HG03558 (cell line): ENCODE measurements at regions not wholly inside any gene's neighbourhood (a gene's known extent, or its start where the extent isn't known, plus 50 kb on each side); places are given as distances from the start of the nearest gene placed in this dataset.
"Not testable (repeated sequence)": the region's sequence is repeated elsewhere in the genome, so short reads cannot be mapped to it uniquely, and the experiment has no call there.

Experiments used
- ATAC-seq: cut with Tn5 transposase; IDR thresholded peaks from one replicate; pipeline ENCODE4 v1.9.1; 2021; ENCODE audit warnings: moderate number of reproducible peaks; ENCODE audit not compliant: unreplicated experiment; ENCODE audit errors: extremely low read depth

DNA sequence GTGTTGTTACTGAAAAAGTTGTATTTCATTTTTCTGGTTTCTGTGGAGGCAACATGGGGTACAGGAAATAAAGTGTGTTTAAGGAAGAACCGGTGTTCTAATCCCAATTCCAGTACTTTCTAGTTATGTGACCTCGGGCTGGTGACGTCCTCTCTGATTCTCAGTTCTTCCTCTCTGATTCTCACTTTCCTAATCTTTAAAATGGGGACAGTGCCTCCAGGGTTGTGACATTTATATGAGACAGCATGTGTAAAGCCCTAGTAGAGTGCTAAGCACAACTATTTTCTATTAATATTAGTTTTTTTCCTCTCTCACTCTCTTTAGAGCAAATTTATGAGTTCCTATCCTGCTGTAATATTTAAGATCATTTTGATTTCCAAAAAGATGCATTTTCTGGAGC lies 50.9 kb upstream of the PTPDC1 start:
- no peak for ATAC-seq

DNA sequence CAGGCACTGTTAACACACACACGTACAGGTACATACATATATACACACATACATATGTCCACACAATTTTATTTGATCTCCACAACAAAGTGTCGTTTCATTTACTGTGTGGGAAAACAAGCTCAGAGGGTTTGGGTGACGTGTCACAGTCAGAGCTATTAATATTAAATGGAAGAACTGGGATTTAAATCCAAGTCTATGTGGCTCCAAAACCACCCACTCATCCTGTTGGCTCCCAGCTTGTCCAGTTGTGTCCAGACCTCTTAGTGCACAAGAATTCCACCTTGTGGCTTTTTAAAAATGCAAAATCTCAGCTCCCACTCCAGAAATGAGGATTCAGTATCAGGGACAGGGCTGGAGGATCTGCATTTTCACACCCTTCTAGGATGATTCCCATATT lies 52.3 kb upstream of the PTPDC1 start:
- no peak for ATAC-seq

DNA sequence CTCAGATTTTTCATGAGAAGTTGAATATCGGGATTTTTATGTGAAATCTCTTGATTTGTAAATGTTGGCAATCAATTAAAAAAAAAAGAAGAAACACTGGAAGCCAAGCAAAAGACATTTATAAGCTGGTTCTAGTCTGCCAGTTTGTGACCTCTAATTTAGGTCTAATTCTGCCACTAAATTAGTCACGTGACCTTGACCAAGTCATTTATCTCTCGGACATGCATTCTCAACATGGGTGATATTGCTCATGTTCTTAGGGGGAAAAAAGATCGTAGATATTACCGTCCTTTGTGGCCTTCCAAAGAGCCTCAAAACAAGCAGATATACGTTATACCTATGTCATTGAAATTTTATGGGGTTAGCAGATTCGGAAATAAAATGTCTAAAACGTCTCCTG lies 52.9 kb upstream of the PTPDC1 start:
- no peak for ATAC-seq

DNA sequence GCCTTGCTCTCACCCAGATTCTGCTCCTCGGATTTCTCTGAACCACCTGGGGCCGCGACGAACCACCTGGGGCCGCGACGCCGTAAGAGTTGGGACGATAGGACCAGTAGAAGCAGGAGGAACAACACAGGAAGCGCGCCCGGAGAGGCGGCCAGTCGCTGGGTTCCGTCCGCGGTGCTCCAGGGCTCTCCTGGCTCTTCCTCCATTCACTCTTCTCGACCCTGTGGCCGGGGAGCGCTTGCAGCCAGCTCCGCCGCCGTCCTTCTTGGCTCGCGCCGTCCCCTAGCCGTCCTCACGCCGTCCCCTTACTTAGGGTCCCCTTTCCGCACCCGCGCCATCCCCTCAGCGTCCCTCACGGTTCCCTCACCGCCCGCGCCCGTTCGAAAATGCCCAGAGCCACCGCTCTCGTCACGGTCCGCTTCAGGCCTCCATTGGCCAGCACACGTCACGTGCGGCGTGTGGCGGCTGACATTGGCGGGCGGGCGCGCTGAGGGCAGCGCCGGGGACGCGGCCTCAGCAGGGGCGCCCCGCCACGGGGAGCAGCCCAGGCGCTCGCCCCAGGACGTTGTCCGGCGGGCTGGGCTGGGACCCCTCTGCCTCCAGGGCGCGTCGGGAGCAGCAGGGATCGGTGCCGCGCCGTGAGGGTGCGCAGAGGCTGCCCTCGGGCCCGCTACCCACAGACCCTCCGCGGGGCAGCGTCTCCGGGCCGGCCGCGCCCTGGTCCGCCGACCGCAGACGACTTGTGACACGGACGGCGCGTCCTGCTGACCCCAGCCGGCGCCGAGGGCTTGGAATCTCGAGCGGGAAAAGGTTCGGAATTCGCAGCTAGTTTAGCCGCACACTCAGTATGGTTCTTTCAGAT lies 53.7 kb upstream of the PTPDC1 start:
- ATAC-seq: peak; percentile 74

DNA sequence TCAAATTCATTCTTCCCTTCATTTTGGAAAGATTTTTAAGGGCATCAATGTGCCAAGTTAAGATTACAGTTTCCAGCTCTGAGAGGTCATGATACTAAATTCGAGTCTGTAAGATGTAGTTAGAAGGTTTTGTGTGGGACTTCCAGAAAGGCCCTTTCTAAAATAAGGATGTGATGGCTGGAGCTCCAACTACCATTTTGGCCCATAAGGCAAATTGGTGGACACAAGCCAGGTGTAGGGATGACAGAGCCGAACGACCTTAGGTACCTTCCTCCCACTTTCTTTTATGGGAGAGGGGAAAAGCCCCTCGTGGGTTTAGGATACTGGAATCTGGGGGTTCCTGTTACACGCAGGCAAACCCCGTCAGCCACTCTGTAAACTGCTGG lies 54.3 kb upstream of the PTPDC1 start:
- ATAC-seq: no peak

DNA sequence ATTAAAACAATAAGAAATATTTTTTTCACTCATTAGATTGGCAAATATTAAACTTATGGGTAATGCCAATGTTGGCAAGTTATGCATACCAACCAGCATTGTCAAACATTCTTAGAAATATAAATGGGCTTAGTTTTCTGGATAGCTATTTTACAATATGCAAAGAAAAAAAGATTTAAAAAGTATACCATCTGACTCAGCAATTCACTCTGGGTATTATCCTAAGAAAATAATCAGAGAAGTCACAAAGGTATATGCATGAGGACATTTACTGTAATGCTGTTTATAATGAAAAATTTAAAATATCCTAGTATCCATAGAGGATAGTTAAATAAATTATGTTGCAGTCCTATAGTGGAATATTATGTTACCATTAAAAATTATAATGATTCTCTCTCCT lies 57.4 kb upstream of the PTPDC1 start:
- ATAC-seq: no peak

DNA sequence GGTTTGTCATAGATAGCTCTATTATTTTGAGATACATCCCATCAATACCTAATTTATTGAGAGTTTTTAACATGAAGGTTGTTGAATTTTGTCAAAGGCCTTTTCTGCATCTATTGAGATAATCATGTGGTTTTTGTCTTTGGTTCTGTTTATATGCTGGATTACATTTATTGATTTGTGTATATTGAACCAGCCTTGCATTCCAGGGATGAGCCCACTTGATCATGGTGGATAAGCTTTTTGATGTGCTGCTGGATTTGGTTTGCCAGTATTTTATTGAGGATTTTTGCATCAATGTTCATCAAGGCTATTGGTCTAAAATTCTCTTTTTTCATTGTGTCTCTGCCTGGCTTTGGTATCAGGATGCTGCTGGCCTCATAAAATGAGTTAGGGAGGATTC lies 61.8 kb upstream of the PTPDC1 start:
- ATAC-seq: not testable (repeated sequence)

DNA sequence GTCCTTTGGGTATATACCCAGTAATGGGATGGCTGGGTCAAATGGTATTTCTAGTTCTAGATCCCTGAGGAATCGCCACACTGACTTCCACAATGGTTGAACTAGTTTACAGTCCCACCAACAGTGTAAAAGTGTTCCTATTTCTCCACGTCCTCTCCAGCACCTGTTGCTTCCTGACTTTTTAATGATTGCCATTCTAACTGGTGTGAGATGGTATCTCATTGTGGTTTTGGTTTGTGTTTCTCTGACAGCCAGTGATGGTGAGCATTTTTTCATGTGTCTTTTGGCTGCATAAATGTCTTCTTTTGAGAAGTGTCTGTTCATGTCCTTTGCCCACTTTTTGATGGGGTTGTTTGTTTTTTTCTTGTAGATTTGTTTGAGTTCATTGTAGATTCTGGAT lies 63.4 kb upstream of the PTPDC1 start:
- not testable (repeated sequence) for ATAC-seq

DNA sequence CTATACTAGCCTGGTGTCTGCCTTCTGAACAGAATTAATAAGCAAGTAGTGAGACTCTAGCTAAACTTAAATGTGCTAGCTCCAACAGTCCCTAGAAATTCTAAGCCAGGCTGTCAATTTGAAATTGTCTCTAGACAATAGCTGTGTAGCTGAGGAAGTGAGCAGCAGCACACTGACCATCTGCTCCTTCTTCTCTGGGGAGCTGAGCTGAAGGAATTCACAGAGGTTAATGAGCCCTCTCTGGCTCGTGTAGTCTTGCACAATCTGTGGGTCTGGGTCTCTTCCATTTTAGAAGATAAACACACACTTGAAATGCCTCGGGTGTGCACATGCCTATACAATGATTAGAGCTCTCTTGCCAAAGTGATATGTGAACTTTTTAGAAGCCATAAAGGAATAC lies 63.5 kb upstream of the BARX1 start:
- no peak for ATAC-seq

DNA sequence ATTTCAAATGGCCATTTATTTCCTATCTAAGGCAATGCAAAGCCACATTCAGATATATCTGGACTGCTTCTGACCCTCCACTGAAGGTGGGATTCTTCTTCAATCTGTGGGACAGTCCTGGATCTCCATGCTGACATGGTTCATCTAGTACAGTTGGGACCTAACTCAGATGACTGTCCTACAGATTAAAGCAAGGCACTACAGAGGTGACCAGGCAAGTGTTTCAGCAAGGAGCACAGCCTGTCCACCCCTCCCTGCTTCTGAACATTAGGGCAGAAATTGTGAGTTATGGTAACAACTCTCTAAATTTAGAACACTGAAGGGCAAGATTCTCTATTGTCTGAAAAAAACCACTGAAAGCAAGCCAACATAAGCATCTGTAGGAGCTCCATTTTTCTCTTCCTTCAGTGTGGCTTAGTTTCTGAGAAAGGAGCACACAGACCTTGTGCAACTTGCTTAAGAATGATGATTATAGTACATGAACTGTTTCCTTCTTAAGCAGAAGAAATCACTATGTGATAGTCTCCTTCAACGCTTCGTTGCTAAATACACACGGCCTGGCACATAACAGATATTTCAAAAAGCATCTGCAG lies 62.9 kb upstream of the BARX1 start:
- ATAC-seq: no peak

DNA sequence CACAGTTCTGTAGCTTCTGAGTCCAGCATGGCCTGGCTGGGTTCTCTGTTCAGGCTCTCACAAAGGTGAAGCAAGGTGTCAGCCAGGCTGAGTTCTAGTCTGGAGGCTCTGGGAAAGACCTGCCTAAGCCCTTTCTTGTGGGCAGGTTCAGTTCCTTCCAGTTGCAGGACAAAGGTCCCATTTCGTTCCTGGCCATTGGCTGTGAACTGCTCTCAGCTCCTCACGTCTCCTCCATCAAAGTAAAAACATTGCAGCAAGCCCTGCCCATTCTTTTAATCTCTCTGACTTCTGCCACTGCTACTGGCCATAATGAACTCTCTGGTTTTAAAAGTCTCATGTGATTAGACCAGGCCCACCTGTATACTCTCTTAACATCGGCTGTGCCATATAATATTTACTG lies 61.6 kb upstream of the BARX1 start:
- no peak for ATAC-seq

DNA sequence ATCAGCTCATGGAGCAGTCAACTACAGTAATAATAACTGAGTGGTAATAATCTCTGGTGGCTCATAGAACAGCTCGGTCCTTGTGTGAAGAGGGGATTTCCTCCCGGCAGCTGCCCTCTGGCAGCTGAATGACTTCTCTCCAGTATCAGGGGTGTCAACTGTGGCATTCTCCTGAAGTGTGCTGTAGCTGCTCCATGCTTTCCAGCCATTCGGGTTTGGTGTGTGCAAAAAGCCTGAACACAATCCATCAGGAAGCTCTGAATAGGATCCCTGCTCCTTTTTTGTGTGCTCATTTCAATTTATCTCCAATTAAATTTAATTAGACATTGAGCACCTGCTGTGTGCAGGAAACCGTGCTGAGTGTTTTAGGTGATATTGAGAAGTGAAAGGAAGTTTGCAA lies 59.8 kb upstream of the BARX1 start:
- no peak for ATAC-seq

DNA sequence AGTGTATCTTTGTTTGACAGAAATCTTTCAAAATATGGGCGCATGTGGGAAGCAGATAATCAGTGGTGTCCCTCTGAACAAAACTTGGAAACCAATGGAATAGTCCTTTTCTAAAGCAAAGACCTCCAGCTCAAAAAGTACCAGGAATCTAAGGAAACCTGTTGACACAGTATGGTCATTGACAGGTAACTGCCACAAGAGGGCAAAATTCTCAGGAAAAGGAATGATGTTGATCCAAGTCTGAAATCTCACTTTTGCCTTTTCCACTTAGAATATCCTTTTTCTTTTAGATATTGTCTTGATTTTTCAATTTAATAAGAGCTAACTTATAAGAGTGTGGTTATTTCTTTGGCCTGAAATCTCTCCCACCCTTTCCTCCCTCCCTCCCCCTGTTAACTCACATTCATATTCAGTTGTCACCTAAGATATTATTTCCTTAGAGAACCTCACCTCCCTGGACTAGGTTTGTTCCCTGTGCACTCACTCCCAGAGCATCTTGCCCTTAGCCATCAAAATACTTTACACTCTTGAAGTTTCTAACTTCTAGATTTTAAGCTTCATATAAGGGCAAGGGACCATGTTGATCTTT lies 59.0 kb upstream of the BARX1 start:
- ATAC-seq: no peak

DNA sequence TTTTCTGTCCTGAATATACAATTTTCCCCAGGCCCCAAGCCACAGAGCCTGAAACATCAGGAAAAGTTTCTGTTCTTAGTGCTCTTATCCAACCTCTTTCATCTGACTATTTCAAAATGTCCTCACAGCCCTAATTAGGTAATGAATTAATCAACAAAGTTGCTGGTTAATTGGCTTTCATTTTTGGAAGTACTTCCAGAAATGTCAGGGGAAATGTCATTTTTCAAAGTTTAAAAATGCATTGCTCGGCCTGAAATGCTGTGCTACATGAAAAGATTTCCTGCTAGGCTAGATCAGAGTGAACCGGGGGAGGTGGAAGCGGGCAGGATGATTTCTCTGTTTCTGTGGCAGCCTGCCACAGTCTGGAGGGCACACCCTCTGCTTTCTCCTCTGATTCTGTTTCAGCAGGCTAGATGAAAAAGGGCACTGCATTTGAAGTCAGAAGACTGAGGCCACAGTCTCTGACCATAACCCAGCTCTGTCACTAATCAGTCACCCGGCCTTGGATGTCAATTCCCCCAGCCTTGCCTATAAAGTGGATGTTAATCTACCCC lies 55.9 kb upstream of the BARX1 start:
- ATAC-seq: no peak

DNA sequence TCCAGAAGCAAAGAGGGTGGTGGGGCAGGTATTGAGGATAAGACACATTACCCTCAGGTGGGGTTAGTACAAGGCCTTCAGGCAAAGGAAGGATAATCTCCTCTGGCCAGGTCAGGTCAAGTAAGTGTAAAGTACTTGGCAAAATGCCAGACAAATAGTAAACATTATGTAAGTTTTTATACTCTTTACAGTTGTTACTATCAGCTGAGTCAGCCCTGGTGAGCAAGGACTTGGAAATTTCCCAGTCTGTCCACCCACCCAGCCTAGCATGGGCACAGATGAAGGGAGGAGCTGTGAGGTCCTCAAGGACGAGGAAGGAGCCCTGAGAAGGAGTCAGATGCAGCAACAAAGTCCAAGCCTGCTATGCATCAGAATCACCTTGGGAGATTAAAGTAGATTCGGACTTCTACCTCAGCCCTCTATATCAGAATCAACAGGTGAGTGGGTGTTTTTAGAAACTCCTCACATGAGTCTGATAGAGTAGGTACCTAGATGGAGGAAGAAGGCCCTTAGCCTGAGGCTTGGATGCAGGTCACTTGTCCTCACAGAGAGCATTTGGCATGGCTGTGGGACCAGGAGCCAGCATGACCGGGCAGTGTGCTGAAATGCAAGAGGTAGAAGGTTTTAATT lies 50.2 kb upstream of the BARX1 start:
- ATAC-seq: no peak
